ENCODE measurements at regions not wholly inside any gene's neighbourhood (a gene's known extent, or its start where the extent isn't known, plus 50 kb on each side); places are given as distances from the start of the nearest gene placed in this dataset.

- H3K36me3 ChIP-seq (ENCODE audit: control insufficient read depth, low read length), result no peaks in the 10 kb centered on the region
- H3K27ac ChIP-seq (ENCODE audit: low read depth, low read length), result no peak overlapping the region
- no peaks in the 10 kb centered on the region for H3K27me3 ChIP-seq (ENCODE audit: control insufficient read depth, low read length)
- H3K4me3 ChIP-seq (ENCODE audit: low read length), result no peak overlapping the region
- H3K4me1 ChIP-seq (ENCODE audit: control insufficient read depth, low read length), result no peaks in the 10 kb centered on the region
- no peaks in the 10 kb centered on the region for H3F3A ChIP-seq (ENCODE audit: control insufficient read depth, insufficient read depth)
- H3K79me2 ChIP-seq (ENCODE audit: control insufficient read depth, low read length), result no peaks in the 10 kb centered on the region
- no peaks in the 10 kb centered on the region for H4K20me1 ChIP-seq (ENCODE audit: control insufficient read depth, insufficient read depth, low read depth, low read length)
- TF ChIP-seq EZH2phosphoT487 (IDR thresholded peaks at IDR 0.05; ENCODE audit: borderline replicate concordance, low read length) (no peak), CTCF (IDR thresholded peaks at IDR 0.05; ENCODE audit: low read depth, low read length, poor library complexity, severe bottlenecking) (no peak)
- H3K9me3 ChIP-seq (ENCODE audit: control insufficient read depth, insufficient read depth, low read length), result no peaks in the 10 kb centered on the region
- no peak overlapping the region for H3K4me2 ChIP-seq (ENCODE audit: low read length)
- H3K9me2 ChIP-seq (replicated peaks; ENCODE audit: control insufficient read depth, low read length), result no peaks in the 10 kb centered on the region
These were observed 133.4 kb upstream of the GLI2 start for GRCh38 chr2:120602251-120602650.

GRCh38 chr2:120604767-120605166 is 130.9 kb upstream of the GLI2 start:
- H3K36me3 ChIP-seq (ENCODE audit: control insufficient read depth, low read length), result no peaks in the 10 kb centered on the region
- H3K27ac ChIP-seq (ENCODE audit: low read depth, low read length), result no peak overlapping the region
- no peaks in the 10 kb centered on the region for H4K20me1 ChIP-seq (ENCODE audit: control insufficient read depth, insufficient read depth, low read depth, low read length)
- TF ChIP-seq CTCF (IDR thresholded peaks at IDR 0.05; ENCODE audit: low read depth, low read length, poor library complexity, severe bottlenecking), result no peak
- TF ChIP-seq EZH2phosphoT487 (IDR thresholded peaks at IDR 0.05; ENCODE audit: borderline replicate concordance, low read length), result no peak
- no peaks in the 10 kb centered on the region for H3K9me3 ChIP-seq (ENCODE audit: control insufficient read depth, insufficient read depth, low read length)
- no peaks in the 10 kb centered on the region for H3K9me2 ChIP-seq (replicated peaks; ENCODE audit: control insufficient read depth, low read length)
- H3F3A ChIP-seq (ENCODE audit: control insufficient read depth, insufficient read depth), result no peaks in the 10 kb centered on the region
- H3K27me3 ChIP-seq (ENCODE audit: control insufficient read depth, low read length), result no peaks in the 10 kb centered on the region
- no peak overlapping the region for H3K4me2 ChIP-seq (ENCODE audit: low read length)
- H3K79me2 ChIP-seq (ENCODE audit: control insufficient read depth, low read length), result no peaks in the 10 kb centered on the region
- H3K4me3 ChIP-seq (ENCODE audit: low read length), result no peak overlapping the region
- H3K4me1 ChIP-seq (ENCODE audit: control insufficient read depth, low read length), result no peaks in the 10 kb centered on the region

- Histone ChIP-seq H3K27ac (ENCODE audit: low read depth, low read length) (no peak overlapping the region), H3K79me2 (ENCODE audit: control insufficient read depth, low read length) (no peaks in the 10 kb centered on the region), H3F3A (ENCODE audit: control insufficient read depth, insufficient read depth) (no peaks in the 10 kb centered on the region), H3K4me2 (ENCODE audit: low read length) (no peak overlapping the region), H3K4me3 (ENCODE audit: low read length) (no peak overlapping the region), H3K4me1 (ENCODE audit: control insufficient read depth, low read length) (no peaks in the 10 kb centered on the region), H4K20me1 (ENCODE audit: control insufficient read depth, insufficient read depth, low read depth, low read length) (no peaks in the 10 kb centered on the region), H3K36me3 (ENCODE audit: control insufficient read depth, low read length) (no peaks in the 10 kb centered on the region), H3K9me3 (ENCODE audit: control insufficient read depth, insufficient read depth, low read length) (no peaks in the 10 kb centered on the region), H3K9me2 (replicated peaks; ENCODE audit: control insufficient read depth, low read length) (no peaks in the 10 kb centered on the region), H3K27me3 (ENCODE audit: control insufficient read depth, low read length) (no peaks in the 10 kb centered on the region)
- TF ChIP-seq EZH2phosphoT487 (IDR thresholded peaks at IDR 0.05; ENCODE audit: borderline replicate concordance, low read length) (no peak), CTCF (IDR thresholded peaks at IDR 0.05; ENCODE audit: low read depth, low read length, poor library complexity, severe bottlenecking) (no peak)
These were observed 130.3 kb upstream of the GLI2 start for GRCh38 chr2:120605231-120605935.
